Skeletal muscle satellite cell (primary cell): ENCODE measurements at regions not wholly inside any gene's neighbourhood (a gene's known extent, or its start where the extent isn't known, plus 50 kb on each side); places are given as distances from the start of the nearest gene placed in this dataset.
A peak's percentile ranks its signal among the peaks of the same experiment; 100 is the strongest.

ENCODE experiments used
- H3K27me3 ChIP-seq: 2 replicates; pipeline ENCODE4 v1.7.0; 2013; ENCODE audit warnings: low read length; ENCODE audit not compliant: control insufficient read depth, insufficient read depth
- H3K36me3 ChIP-seq: 2 replicates; pipeline ENCODE4 v1.7.0; 2013; ENCODE audit warnings: mild to moderate bottlenecking, control low read depth, low read length; ENCODE audit not compliant: insufficient read depth
- H3K4me1 ChIP-seq: 2 replicates; pipeline ENCODE4 v1.7.0; 2013; ENCODE audit warnings: low read length; ENCODE audit not compliant: control insufficient read depth, insufficient read depth
- H3K4me2 ChIP-seq: 2 replicates; pipeline ENCODE4 v1.7.0; 2013; ENCODE audit warnings: mild to moderate bottlenecking, low read length
- H3K4me3 ChIP-seq: 2 replicates; pipeline ENCODE4 v1.7.0; 2013; ENCODE audit warnings: low read length
- H3K9ac ChIP-seq: 2 replicates; pipeline ENCODE4 v1.7.0; 2013; ENCODE audit warnings: mild to moderate bottlenecking, low read depth, low read length, moderate library complexity
- H3K9me3 ChIP-seq: replicated peaks from 2 replicates; pipeline ENCODE4 v1.7.0; 2013; ENCODE audit warnings: mild to moderate bottlenecking, control low read depth, low read length

DNA sequence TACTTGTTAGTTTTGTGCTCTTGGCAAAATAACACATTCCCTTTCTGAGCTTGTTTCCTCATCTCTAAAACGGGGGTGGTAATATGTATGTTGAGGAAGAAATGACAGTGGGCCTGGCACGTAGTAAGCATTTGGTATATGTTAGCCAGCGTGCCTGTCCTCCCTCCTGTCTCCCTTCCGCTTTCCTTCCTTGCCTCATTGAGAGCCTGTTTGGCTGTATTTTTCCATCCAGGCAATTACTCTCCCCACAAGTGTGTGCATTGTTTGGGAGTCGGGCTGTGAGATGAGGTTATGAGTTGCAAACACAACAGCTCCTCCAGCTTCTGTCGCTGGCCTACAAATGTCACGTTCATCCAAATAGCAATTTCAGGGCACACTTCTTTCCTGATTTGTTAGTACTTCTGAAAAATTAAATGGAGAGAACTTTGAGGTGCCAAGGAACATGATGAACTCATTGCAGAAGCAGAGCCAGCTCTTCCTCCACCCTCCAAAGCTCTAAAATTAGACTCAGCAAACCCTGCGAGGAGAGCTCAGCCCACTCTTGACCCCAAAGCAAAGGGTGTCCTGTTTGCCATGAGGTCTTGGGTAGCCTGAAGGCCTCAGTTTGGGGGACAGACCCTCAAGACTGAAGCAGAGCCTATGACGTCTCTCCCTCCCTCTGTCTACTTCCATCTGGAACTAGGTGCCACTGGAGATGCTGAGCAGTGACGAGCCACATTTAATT, 50.7 kb upstream of the TOX2 start:
- no peaks in the 10 kb centered on the region for H3K9me3 ChIP-seq
- no peaks in the 10 kb centered on the region for H3K4me1 ChIP-seq
- no peaks in the 10 kb centered on the region for H3K36me3 ChIP-seq
- no peak overlapping the region for H3K9ac ChIP-seq
- H3K4me2 ChIP-seq, result no peak overlapping the region
- H3K4me3 ChIP-seq, result no peak overlapping the region
- peaks cover 18% of the 10 kb centered on the region for H3K27me3 ChIP-seq

DNA sequence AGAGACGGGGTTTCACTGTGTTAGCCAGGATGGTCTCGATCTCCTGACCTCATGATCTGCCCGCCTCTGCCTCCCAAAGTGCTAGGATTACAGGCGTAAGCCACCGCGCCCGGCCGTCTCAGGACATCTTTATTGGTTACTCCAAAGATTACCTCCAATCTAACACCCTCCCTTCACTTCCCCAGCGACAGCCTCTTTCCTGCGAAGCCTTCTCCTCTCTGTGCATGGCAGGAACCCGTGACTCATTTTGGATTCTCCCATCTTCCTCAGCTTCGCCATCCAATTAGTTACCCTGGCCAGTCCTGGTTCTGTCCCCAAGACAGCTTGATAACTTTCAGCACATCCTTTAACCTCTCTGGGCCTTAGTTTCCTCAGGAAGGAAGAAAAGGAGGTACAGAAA, 51.3 kb upstream of the TOX2 start:
- Histone ChIP-seq H3K9me3 (no peaks in the 10 kb centered on the region), H3K36me3 (no peaks in the 10 kb centered on the region), H3K4me1 (no peaks in the 10 kb centered on the region), H3K27me3 (peaks cover 23% of the 10 kb centered on the region), H3K4me3 (no peak overlapping the region), H3K4me2 (no peak overlapping the region), H3K9ac (no peak overlapping the region)

DNA sequence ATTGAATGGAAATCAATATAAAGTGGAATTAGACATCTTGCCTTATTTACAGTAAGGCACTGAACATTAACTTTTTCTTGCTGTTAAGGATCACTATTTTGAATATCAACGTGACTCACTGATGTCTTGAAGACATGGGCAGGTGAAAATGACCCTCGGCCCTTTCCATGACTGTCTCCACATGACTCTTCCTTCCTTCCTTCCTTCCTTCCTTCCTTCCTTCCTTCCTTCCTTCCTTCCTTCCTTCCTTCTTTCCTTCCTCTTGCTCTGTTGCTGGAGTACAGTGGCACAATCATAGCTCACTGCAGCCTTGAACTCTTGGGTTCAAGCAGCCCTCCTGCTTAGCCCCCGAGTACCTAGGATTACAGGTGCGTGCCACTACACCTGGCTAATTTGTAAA, 52.2 kb upstream of the TOX2 start:
- no peaks in the 10 kb centered on the region for H3K9me3 ChIP-seq
- H3K4me1 ChIP-seq, result no peaks in the 10 kb centered on the region
- peaks cover 26% of the 10 kb centered on the region for H3K27me3 ChIP-seq
- no peak overlapping the region for H3K4me3 ChIP-seq
- no peak overlapping the region for H3K9ac ChIP-seq
- no peak overlapping the region for H3K4me2 ChIP-seq
- H3K36me3 ChIP-seq, result no peaks in the 10 kb centered on the region

DNA sequence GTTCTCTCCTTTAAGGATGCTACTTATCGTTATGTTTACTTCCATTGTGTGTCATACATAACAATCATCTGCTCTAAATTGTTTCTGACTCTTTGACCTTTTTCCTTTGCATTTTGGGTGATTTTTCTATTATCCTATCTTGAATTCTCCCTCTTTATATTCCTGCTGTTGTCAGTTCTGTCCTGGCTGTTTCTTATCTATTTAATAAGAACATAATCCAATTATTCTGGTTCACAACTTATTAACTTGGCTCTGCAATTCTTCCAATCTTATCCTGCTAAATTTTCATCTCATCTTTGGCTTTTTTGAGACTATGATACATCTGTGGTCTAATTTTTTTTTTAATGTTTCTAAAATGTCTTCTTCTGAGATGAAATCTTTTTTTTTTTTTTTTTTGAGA, 54.7 kb upstream of the TOX2 start:
- Histone ChIP-seq H3K4me1 (no peaks in the 10 kb centered on the region), H3K9ac (no peak overlapping the region), H3K4me2 (no peak overlapping the region), H3K27me3 (peaks cover 26% of the 10 kb centered on the region), H3K9me3 (no peaks in the 10 kb centered on the region), H3K4me3 (no peak overlapping the region), H3K36me3 (no peaks in the 10 kb centered on the region)

DNA sequence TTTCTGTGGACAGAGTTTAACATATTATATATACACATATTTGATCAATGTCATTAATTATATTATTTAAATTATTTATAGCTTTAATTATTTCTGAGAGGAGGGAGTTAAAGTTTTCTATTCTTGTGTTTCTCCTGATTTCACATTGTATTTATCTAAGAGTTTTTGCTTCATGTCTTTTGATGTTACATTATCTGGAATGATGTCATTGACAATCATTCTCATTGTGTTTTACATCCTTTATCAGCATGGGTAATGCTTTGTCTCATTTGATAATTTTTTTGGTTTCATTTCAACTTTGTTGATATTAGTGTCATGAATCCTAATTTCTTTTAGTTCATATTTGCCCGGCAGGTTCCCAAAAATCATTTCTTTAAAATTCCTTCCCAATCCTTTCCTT, 56.7 kb upstream of the TOX2 start:
- no peak overlapping the region for H3K4me2 ChIP-seq
- no peak overlapping the region for H3K4me3 ChIP-seq
- H3K9me3 ChIP-seq, result no peaks in the 10 kb centered on the region
- no peaks in the 10 kb centered on the region for H3K36me3 ChIP-seq
- H3K27me3 ChIP-seq, result peaks cover 18% of the 10 kb centered on the region
- no peaks in the 10 kb centered on the region for H3K4me1 ChIP-seq
- H3K9ac ChIP-seq, result no peak overlapping the region

DNA sequence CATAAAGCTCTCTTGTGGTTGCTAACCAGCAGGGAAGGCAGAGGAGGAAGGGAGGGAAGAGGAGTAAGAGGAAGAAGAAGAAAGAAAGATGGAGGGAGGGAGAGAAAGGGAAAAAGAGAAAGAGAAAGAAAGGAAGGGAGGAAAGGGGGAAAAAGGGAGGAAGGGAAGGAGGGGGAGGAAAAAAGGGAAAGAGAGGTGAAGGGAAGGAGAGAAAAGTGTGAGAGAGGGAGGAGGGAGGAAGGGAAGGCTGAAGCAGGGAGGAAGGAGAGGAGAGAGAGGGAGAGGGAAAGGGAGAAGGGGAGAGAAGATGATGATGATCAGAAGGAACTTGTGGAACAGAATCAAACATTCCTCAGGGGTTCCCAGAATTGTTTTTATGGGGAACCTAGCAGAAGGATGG, 57.5 kb upstream of the TOX2 start:
- Histone ChIP-seq H3K4me3 (no peak overlapping the region), H3K9me3 (no peaks in the 10 kb centered on the region), H3K27me3 (peaks cover 18% of the 10 kb centered on the region), H3K36me3 (no peaks in the 10 kb centered on the region), H3K9ac (no peak overlapping the region), H3K4me2 (no peak overlapping the region), H3K4me1 (no peaks in the 10 kb centered on the region)

DNA sequence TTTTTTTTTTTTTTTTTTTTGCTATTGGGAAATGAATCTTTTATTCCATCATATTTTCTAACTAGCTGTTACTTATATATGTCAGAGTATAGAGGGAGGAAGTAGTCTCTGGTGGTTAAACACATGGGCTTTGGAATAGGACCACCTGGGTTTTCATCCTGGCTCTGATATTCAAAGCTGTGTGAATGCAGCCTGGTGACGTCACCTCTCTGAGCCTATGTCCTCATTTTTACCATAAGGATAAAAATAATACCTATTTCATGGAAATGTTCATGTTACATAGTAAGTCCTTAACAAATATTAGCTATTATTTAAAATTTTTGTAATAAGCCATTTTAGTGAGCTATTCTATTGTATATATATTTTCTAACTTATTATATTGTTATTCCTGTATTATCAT, 58.8 kb upstream of the TOX2 start:
- Histone ChIP-seq H3K4me2 (no peak overlapping the region), H3K36me3 (no peaks in the 10 kb centered on the region), H3K4me1 (no peaks in the 10 kb centered on the region), H3K9ac (no peak overlapping the region), H3K4me3 (no peak overlapping the region), H3K27me3 (peaks cover 16% of the 10 kb centered on the region), H3K9me3 (no peaks in the 10 kb centered on the region)

DNA sequence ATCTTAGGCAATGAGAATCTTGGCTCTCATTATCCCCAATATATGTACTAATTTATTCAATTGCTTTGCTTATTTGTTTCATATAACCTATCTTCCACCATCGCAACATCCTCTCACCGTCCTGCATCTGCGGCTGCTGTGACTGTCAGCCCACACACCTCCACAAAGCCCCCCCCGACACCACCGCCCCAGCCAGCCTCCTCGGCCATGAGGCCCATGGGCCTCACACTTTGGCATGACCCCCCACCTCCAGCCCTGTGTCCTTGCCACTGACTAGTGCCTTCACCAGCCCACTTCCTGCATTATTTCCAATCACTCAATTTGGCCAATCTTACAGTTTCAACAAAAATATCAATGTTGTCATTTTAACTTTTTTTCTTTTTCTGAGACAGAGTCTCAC, 60.7 kb upstream of the TOX2 start:
- Histone ChIP-seq H3K36me3 (no peaks in the 10 kb centered on the region), H3K4me1 (peaks cover 8% of the 10 kb centered on the region)

DNA sequence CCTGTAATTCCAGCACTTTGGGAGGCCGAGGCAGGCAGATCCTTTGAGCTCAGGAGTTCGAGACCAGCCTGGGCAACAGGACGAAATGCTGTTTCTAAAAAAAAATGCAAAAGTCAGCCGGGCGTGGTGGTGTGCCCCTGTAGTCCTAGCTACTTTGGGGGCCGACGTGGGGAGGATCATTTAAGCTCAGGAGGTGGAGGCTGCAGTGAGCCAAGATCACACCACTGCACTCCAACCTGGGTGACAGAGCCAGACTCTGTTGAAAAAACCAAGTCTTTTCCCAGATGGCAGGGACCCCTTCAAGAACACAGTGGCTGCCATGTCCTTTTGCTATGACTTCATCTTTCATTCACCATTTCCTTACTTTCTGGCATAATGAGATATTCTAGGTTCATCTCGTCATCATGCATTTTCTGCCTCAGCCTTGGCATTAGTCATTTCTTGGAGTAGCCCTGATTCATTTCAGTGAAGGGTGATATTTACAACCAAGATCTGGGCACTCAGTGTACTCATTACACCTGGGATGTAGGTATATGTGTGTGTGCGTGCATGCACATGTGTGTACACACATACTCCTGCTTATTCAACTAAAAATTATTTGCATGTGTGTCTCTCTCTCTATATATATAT, 61.4 kb upstream of the TOX2 start:
- Histone ChIP-seq H3K36me3 (no peaks in the 10 kb centered on the region), H3K9ac (no peak overlapping the region), H3K4me3 (no peak overlapping the region), H3K4me2 (no peak overlapping the region), H3K4me1 (peaks cover 8% of the 10 kb centered on the region), H3K9me3 (no peaks in the 10 kb centered on the region), H3K27me3 (peaks cover 6% of the 10 kb centered on the region)

More for the DNA sequence above, 60.7 kb upstream of the TOX2 start:
- Histone ChIP-seq H3K27me3 (peaks cover 11% of the 10 kb centered on the region), H3K4me3 (no peak overlapping the region), H3K9me3 (no peaks in the 10 kb centered on the region), H3K4me2 (no peak overlapping the region), H3K9ac (no peak overlapping the region)

DNA sequence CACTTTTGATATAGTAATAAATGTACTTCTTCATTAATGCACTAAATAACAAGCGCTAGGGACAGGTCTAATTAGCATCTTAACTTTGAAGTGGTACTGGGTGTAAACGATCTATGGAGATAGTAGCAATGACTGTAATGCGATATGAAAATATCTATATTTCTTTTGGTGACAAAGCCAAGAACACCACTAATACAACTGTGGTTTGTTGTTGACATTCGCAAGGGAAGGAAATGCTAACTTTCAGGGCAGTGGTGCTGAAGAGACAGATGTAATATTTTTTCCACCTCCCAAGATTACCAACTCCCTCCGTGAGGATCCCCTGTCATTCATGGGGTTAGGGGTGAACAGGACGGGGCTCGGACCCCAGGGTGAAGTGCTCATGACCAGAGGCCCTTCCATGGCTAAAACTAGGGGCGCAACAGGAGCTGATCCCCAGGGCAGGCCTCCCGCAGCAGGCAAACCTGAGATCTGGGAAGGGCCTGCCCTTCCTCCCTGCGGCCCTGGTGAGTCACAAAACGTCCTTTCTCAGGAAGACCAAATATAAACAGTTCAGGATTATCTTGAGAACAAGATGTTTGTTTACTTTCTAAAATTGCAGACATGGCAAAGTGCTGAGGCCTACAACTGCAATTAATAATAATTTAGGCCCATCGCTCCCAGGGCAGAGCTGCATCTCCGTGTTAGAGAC, 65.0 kb upstream of the TOX2 start:
- peaks cover 20% of the 10 kb centered on the region for H3K4me1 ChIP-seq
- H3K4me2 ChIP-seq, result peak overlapping the region; percentile 14
- no peak overlapping the region for H3K4me3 ChIP-seq
- no peaks in the 10 kb centered on the region for H3K27me3 ChIP-seq
- H3K9me3 ChIP-seq, result no peaks in the 10 kb centered on the region
- no peaks in the 10 kb centered on the region for H3K36me3 ChIP-seq
- no peak overlapping the region for H3K9ac ChIP-seq

DNA sequence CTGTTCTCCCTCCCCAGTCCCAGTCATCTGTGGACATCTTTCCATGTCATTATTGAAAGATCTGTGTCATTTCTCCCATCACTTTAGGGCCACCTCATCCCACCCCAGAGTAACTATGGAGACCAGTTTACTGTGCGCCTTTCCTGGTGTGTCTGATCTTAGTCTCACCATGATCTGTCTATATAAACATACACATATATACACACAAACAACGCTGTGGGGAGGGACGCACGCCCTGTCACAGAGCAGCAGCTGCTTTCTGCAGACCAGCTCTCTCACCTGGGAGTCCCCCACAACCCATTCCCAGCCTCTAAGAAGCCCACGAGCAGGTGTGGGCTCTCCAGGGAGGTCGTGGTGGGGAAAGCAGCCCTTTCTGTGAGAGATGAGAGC, 68.1 kb upstream of the TOX2 start:
- Histone ChIP-seq H3K27me3 (no peaks in the 10 kb centered on the region), H3K4me2 (no peak overlapping the region), H3K4me3 (no peak overlapping the region), H3K4me1 (peaks cover 38% of the 10 kb centered on the region), H3K9me3 (no peaks in the 10 kb centered on the region), H3K36me3 (no peaks in the 10 kb centered on the region), H3K9ac (no peak overlapping the region)
